SK-N-SH treated with all-trans-retinoic acid at 6 μM for 48 hours (cell line): ENCODE measurements at regions not wholly inside any gene's neighbourhood (a gene's known extent, or its start where the extent isn't known, plus 50 kb on each side); places are given as distances from the start of the nearest gene placed in this dataset.

Experiments
- ESRRG ChIP-seq: fragments of 250-450 bp; sonication (Bioruptor Pico); IDR thresholded peaks from 2 replicates; pipeline ENCODE4 v1.6.1; 2021; ENCODE audit warnings: mild to moderate bottlenecking
- GLIS3 ChIP-seq: fragments of 250-450 bp; sonication (Bioruptor Pico); IDR thresholded peaks from 2 replicates; pipeline ENCODE4 v1.5.0; 2020; ENCODE audit warnings: mild to moderate bottlenecking, moderate library complexity
- PPARA ChIP-seq: fragments of 250-450 bp; sonication (Bioruptor Pico); IDR thresholded peaks from 2 replicates; pipeline ENCODE4 v1.5.0; 2020; ENCODE audit warnings: mild to moderate bottlenecking, borderline replicate concordance
- TCF4 ChIP-seq: fragments of 250-450 bp; sonication (Bioruptor Pico); IDR thresholded peaks from 2 replicates; pipeline ENCODE4 v1.8.0; 2021; ENCODE audit warnings: mild to moderate bottlenecking, moderate library complexity, borderline replicate concordance
- ZC3H10 ChIP-seq: fragments of 250-450 bp; sonication (Bioruptor Pico); IDR thresholded peaks from 2 replicates; pipeline ENCODE4 v1.5.1; 2021; ENCODE audit warnings: mild to moderate bottlenecking, moderate library complexity
- ZNF8 ChIP-seq: fragments of 450-650 bp; formaldehyde crosslinking; IDR thresholded peaks from 2 replicates; pipeline ENCODE4 v1.5.0; 2020; ENCODE audit warnings: mild to moderate bottlenecking, moderate library complexity
- TF ChIP-seq, protein P1 (sequence below): fragments of 250-450 bp; sonication (Bioruptor Pico); IDR thresholded peaks from 2 replicates; pipeline ENCODE4 v1.5.1; 2020; ENCODE audit warnings: low read depth, mild to moderate bottlenecking, moderate library complexity
- TF ChIP-seq, protein P2 (sequence below): fragments of 250-450 bp; sonication (Bioruptor Pico); IDR thresholded peaks from 2 replicates; pipeline ENCODE4 v1.8.0; 2020; ENCODE audit warnings: mild to moderate bottlenecking, moderate library complexity, borderline replicate concordance
- TF ChIP-seq, protein P3 (sequence below): fragments of 250-450 bp; sonication (Bioruptor Pico); IDR thresholded peaks from 2 replicates; pipeline ENCODE4 v1.5.0; 2020; ENCODE audit warnings: mild to moderate bottlenecking, moderate library complexity

DNA sequence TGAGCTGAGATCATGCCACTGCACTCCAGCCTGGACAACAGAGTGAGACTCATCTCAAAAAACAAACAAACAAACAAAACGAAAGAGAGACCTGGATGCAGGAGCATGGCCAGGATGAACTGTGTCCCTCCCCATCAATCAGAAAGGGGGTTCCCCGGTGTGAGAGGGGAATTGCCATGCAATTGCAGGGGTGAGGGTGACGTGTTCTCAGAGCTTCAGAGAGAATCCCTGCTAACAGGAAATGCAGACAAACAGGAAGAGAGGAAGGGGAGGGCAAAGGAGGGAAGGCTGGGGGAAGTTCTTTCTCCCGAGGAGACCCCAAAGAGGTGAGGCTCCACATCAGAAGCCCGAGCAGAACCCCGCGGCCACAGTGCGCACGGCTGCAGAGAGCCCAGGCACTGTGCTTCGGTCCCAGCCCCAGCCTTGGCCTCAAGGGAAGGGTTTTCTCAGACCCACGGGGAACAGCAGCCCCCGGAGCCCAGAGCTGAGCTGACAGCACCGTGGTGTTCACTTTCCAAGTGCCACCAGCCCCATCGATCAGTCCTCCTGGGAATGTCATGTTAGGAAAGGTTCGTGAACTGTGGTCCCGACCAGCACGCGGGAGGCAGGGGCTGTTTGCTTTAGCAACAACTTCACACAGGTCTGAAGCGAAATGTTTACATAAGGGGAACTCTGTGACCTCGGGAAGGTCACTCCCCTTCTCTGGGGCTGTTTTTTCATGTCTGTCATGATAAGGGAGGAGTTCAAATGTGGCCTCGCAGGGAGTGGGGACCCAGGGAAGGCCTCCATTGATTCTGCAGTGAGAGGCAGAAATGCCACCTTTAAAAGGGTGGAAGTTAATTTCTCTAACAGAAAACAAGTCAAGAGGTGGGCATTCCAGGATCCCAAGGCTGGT lies 108.0 kb upstream of the ANO1 start:
- TF ChIP-seq, protein P1, sequence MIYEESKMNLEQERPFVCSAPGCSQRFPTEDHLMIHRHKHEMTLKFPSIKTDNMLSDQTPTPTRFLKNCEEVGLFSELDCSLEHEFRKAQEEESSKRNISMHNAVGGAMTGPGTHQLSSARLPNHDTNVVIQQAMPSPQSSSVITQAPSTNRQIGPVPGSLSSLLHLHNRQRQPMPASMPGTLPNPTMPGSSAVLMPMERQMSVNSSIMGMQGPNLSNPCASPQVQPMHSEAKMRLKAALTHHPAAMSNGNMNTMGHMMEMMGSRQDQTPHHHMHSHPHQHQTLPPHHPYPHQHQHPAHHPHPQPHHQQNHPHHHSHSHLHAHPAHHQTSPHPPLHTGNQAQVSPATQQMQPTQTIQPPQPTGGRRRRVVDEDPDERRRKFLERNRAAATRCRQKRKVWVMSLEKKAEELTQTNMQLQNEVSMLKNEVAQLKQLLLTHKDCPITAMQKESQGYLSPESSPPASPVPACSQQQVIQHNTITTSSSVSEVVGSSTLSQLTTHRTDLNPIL (CRISPR knock-in tag): no peak
- TF ChIP-seq TCF4 (CRISPR knock-in tag) (no peak), ZNF8 (no peak), PPARA (no peak), ESRRG (CRISPR knock-in tag) (no peak), ZC3H10 (CRISPR knock-in tag) (no peak), GLIS3 (CRISPR knock-in tag) (no peak)
- TF ChIP-seq, protein P2, sequence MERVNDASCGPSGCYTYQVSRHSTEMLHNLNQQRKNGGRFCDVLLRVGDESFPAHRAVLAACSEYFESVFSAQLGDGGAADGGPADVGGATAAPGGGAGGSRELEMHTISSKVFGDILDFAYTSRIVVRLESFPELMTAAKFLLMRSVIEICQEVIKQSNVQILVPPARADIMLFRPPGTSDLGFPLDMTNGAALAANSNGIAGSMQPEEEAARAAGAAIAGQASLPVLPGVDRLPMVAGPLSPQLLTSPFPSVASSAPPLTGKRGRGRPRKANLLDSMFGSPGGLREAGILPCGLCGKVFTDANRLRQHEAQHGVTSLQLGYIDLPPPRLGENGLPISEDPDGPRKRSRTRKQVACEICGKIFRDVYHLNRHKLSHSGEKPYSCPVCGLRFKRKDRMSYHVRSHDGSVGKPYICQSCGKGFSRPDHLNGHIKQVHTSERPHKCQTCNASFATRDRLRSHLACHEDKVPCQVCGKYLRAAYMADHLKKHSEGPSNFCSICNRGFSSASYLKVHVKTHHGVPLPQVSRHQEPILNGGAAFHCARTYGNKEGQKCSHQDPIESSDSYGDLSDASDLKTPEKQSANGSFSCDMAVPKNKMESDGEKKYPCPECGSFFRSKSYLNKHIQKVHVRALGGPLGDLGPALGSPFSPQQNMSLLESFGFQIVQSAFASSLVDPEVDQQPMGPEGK: no peak
- TF ChIP-seq, protein P3, sequence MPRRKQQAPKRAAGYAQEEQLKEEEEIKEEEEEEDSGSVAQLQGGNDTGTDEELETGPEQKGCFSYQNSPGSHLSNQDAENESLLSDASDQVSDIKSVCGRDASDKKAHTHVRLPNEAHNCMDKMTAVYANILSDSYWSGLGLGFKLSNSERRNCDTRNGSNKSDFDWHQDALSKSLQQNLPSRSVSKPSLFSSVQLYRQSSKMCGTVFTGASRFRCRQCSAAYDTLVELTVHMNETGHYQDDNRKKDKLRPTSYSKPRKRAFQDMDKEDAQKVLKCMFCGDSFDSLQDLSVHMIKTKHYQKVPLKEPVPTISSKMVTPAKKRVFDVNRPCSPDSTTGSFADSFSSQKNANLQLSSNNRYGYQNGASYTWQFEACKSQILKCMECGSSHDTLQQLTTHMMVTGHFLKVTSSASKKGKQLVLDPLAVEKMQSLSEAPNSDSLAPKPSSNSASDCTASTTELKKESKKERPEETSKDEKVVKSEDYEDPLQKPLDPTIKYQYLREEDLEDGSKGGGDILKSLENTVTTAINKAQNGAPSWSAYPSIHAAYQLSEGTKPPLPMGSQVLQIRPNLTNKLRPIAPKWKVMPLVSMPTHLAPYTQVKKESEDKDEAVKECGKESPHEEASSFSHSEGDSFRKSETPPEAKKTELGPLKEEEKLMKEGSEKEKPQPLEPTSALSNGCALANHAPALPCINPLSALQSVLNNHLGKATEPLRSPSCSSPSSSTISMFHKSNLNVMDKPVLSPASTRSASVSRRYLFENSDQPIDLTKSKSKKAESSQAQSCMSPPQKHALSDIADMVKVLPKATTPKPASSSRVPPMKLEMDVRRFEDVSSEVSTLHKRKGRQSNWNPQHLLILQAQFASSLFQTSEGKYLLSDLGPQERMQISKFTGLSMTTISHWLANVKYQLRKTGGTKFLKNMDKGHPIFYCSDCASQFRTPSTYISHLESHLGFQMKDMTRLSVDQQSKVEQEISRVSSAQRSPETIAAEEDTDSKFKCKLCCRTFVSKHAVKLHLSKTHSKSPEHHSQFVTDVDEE (CRISPR knock-in tag): no peak
